Spleen (tissue), 7 donors: ENCODE measurements at regions not wholly inside any gene's neighbourhood (a gene's known extent, or its start where the extent isn't known, plus 50 kb on each side); places are given as distances from the start of the nearest gene placed in this dataset.

ENCODE experiments used
- CTCF ChIP-seq, 11 experiments: fragments of 200-600 bp in 7 of 11; fragments of 450-650 bp in 4 of 11; sonication (generic) in 4 of 11; IDR thresholded peaks in 8 of 11; conservative IDR thresholded peaks in 3 of 11; 1 replicate in 7 of 11; 2 replicates in 4 of 11; pipeline versions ENCODE4 v1.4.0 to v1.8.0; 2016 to 2021; ENCODE audit warnings: antibody characterized with exemption in 11 of 11, inconsistent platforms in 4 of 11, mild to moderate bottlenecking in 1 of 11
- POLR2A ChIP-seq, 3 donors: fragments of 450-650 bp; IDR thresholded peaks; one replicate each; pipeline ENCODE4 v1.5.1; 2017; ENCODE audit warnings: antibody characterized with exemption in 3 of 3, mild to moderate bottlenecking in 1 of 3
- POLR2AphosphoS5 ChIP-seq, 3 donors: sonication (generic); formaldehyde crosslinking; IDR thresholded peaks; one replicate each; pipeline ENCODE4 v1.5.1; 2017; ENCODE audit warnings: antibody characterized with exemption in 3 of 3
- donor health status: DM: no; HTN: no; CAD: no; lungs with moderate emphysema.
- donor health status: DM: no; HTN: no; CAD: no.
- donor health status: DM: no; HTN: no; CAD: no.

DNA sequence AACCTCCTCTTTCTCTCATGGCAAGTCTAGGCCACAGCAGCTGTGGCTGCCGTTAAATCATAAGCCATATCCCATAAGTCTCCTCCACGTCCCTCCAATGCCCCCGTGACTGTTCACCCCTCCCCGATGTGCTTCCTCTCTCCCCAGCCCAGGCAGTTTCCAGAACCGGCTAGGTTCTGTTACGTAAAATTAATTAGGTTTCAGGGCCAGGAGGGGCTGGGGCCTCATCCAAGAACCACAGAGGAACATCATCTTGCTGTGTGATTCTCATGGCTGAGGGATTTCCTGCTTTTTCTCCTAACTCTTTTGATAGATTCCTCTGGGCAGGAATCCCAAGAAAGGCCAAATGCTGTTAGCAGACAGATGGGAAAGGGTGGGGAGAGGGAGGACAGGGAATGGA is 141.8 kb upstream of the AJAP1 start:
- no peak for TF ChIP-seq CTCF (IDR thresholded peaks at IDR 0.05 in 8 of 11, conservative IDR thresholded peaks at IDR 0.05 in 3 of 11)
- TF ChIP-seq POLR2AphosphoS5 (IDR thresholded peaks at IDR 0.05), result no peak
- TF ChIP-seq POLR2A (IDR thresholded peaks at IDR 0.05), result no peak
